Smooth muscle cell (in vitro differentiated cells): ENCODE measurements at regions not wholly inside any gene's neighbourhood (a gene's known extent, or its start where the extent isn't known, plus 50 kb on each side); places are given as distances from the start of the nearest gene placed in this dataset.

Source experiments
- DNase-seq: peaks from one replicate; lab custom pipeline; 2025; ENCODE audit not compliant: unreplicated experiment; lab: John Stamatoyannopoulos, UW
- H2AFZ ChIP-seq: fragments of 200-600 bp; sonication (generic); 2 replicates; pipeline ENCODE4 v1.6.0; 2016; ENCODE audit warnings: antibody characterized with exemption, low read depth, mild to moderate bottlenecking
- H3F3A ChIP-seq: fragments of 200-600 bp; sonication (generic); 2 replicates; pipeline ENCODE4 v1.6.0; 2017; ENCODE audit warnings: antibody characterized with exemption, low read depth
- H3K27ac ChIP-seq: fragments of 200-600 bp; sonication (generic); 2 replicates; pipeline ENCODE4 v1.5.1; 2016; ENCODE audit warnings: low read depth, mild to moderate bottlenecking
- H3K27me3 ChIP-seq: fragments of 200-600 bp; sonication (generic); 2 replicates; pipeline ENCODE4 v1.6.1; 2016; ENCODE audit warnings: low read depth, mild to moderate bottlenecking
- H3K36me3 ChIP-seq: fragments of 200-600 bp; sonication (generic); 2 replicates; pipeline ENCODE4 v1.5.1; 2016; ENCODE audit warnings: low read depth
- H3K4me1 ChIP-seq: fragments of 200-600 bp; sonication (generic); 2 replicates; pipeline ENCODE4 v1.5.1; 2016; ENCODE audit warnings: low read depth
- H3K4me2 ChIP-seq: fragments of 200-600 bp; sonication (generic); 2 replicates; pipeline ENCODE4 v1.6.0; 2016; ENCODE audit warnings: mild to moderate bottlenecking
- H3K4me3 ChIP-seq: fragments of 200-600 bp; sonication (generic); 2 replicates; pipeline ENCODE4 v1.5.1; 2016; ENCODE audit warnings: mild to moderate bottlenecking
- H3K79me2 ChIP-seq: fragments of 200-600 bp; sonication (generic); 2 replicates; pipeline ENCODE4 v1.6.0; 2016; ENCODE audit warnings: low read depth, mild to moderate bottlenecking
- H3K9ac ChIP-seq: fragments of 200-600 bp; sonication (generic); 2 replicates; pipeline ENCODE4 v1.6.0; 2016; ENCODE audit warnings: low read depth
- H3K9me3 ChIP-seq: fragments of 200-600 bp; sonication (generic); replicated peaks from 2 replicates; pipeline ENCODE4 v1.5.1; 2016; ENCODE audit warnings: low read depth
- H4K20me1 ChIP-seq: fragments of 200-600 bp; sonication (generic); 2 replicates; pipeline ENCODE4 v1.6.0; 2016; ENCODE audit warnings: low read depth
- WGBS: methylation state at CpG from one replicate; pipeline ENCODE4 v1.1.7; 2016; ENCODE audit warnings: low lambda C conversion rate; 5-methylcytosine and 5-hydroxymethylcytosine counted together
- TF ChIP-seq, protein P1 (sequence below): fragments of 200-600 bp; sonication (generic); IDR thresholded peaks from 2 replicates; pipeline ENCODE4 v1.5.1; 2017; ENCODE audit warnings: borderline replicate concordance, mild to moderate bottlenecking, antibody characterized with exemption; ENCODE audit not compliant: insufficient read depth, poor library complexity, severe bottlenecking

GRCh38 chr20:20930500-20930899 lies 175.7 kb downstream of the LINC00237 start:
- Histone ChIP-seq H3K4me1 (no peaks in the 10 kb centered on the region), H2AFZ (no peak overlapping the region), H3K36me3 (no peaks in the 10 kb centered on the region), H3K4me3 (no peak overlapping the region), H3K9ac (no peak overlapping the region), H3K27ac (no peak overlapping the region), H3K27me3 (peaks cover 4% of the 10 kb centered on the region), H3K79me2 (no peaks in the 10 kb centered on the region), H4K20me1 (no peaks in the 10 kb centered on the region), H3F3A (no peaks in the 10 kb centered on the region), H3K9me3 (no peaks in the 10 kb centered on the region), H3K4me2 (no peak overlapping the region)
- 87% methylated on average over 1 of the region's 1 CpG for WGBS
- no peak for DNase-seq
- TF ChIP-seq, protein P1, sequence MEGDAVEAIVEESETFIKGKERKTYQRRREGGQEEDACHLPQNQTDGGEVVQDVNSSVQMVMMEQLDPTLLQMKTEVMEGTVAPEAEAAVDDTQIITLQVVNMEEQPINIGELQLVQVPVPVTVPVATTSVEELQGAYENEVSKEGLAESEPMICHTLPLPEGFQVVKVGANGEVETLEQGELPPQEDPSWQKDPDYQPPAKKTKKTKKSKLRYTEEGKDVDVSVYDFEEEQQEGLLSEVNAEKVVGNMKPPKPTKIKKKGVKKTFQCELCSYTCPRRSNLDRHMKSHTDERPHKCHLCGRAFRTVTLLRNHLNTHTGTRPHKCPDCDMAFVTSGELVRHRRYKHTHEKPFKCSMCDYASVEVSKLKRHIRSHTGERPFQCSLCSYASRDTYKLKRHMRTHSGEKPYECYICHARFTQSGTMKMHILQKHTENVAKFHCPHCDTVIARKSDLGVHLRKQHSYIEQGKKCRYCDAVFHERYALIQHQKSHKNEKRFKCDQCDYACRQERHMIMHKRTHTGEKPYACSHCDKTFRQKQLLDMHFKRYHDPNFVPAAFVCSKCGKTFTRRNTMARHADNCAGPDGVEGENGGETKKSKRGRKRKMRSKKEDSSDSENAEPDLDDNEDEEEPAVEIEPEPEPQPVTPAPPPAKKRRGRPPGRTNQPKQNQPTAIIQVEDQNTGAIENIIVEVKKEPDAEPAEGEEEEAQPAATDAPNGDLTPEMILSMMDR: no peak

- H2AFZ ChIP-seq: no peak overlapping the region
- H3K4me1 ChIP-seq: no peaks in the 10 kb centered on the region
- TF ChIP-seq, protein P1: no peak
- no peak for DNase-seq
- no peak overlapping the region for H3K4me2 ChIP-seq
- H3K27me3 ChIP-seq: peaks cover 4% of the 10 kb centered on the region
- no peak overlapping the region for H3K27ac ChIP-seq
- H4K20me1 ChIP-seq: no peaks in the 10 kb centered on the region
- 83% methylated on average over 5 of the region's 5 CpGs for WGBS
- no peaks in the 10 kb centered on the region for H3K9me3 ChIP-seq
- no peaks in the 10 kb centered on the region for H3K79me2 ChIP-seq
- H3K36me3 ChIP-seq: no peaks in the 10 kb centered on the region
- no peak overlapping the region for H3K4me3 ChIP-seq
- H3F3A ChIP-seq: no peaks in the 10 kb centered on the region
- H3K9ac ChIP-seq: no peak overlapping the region
These were observed 176.8 kb downstream of the LINC00237 start for GRCh38 chr20:20929341-20929740.

DNA sequence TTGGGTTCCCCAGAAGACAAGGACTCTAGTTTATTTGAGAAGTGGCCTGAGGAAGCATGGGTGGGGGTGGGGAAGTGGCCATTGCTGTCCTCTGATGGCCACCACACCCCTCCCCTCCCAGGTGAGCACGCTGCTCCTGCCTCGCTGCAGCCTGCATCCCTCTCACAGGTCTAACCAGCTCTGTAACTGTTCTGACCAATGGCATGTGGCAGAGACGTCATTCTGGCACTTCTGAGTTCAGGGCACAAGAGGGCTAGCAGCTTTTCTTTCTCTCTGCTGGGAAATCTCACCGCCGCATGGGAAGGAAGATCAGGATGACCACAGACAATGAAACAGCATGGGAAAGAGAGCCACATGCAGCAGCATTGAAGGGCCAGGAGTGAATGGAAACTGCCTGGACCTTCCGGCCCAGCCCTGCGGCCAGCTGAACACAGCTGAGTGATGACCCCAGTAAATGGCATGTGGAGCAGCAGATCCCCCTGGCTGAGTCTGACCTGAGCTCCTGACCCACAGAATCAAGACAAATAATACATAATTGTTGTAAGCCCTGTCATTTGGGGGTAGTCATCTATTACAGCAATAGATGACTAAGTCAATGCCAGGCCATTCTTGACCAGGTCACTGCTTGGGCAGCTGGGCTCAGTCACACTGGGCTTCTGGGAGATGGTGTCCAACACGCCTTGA lies 179.8 kb downstream of the LINC00237 start:
- WGBS: 88% methylated on average over 8 of the region's 8 CpGs
- no peaks in the 10 kb centered on the region for H3K36me3 ChIP-seq
- TF ChIP-seq, protein P1: no peak

DNA sequence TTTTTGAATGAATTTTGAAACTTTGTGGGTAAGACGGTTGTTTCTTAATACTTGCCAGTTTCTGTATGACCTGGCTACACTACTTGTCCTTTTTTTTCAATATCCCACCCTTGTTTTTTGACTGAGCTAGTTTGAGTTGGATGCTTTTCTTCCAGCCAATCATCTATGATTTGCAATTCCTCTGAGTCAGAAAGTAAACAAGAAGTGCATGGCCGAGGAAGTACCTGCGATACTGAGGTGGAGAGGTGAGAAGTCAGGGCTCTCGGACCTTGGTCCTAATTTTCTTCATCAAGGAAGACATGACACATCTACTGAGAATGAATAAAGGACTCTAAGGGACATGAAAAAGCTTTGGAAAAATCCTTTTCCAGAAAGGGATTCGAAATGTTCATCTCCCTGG lies 185.7 kb downstream of the LINC00237 start:
- Histone ChIP-seq H3K27me3 (no peaks in the 10 kb centered on the region), H3K27ac (no peak overlapping the region), H2AFZ (no peak overlapping the region), H3F3A (no peaks in the 10 kb centered on the region), H3K4me3 (no peak overlapping the region), H3K79me2 (no peaks in the 10 kb centered on the region), H3K9ac (no peak overlapping the region), H4K20me1 (no peaks in the 10 kb centered on the region), H3K4me2 (no peak overlapping the region), H3K9me3 (no peaks in the 10 kb centered on the region), H3K36me3 (no peaks in the 10 kb centered on the region), H3K4me1 (no peaks in the 10 kb centered on the region)
- 77% methylated on average over 5 of the region's 5 CpGs for WGBS
- DNase-seq: no peak
- TF ChIP-seq, protein P1: no peak

More for the DNA sequence above, 179.8 kb downstream of the LINC00237 start:
- DNase-seq: no peak
- H3K9me3 ChIP-seq: no peaks in the 10 kb centered on the region
- H4K20me1 ChIP-seq: no peaks in the 10 kb centered on the region
- H2AFZ ChIP-seq: no peak overlapping the region
- H3K4me2 ChIP-seq: no peak overlapping the region
- no peak overlapping the region for H3K9ac ChIP-seq
- no peaks in the 10 kb centered on the region for H3K4me1 ChIP-seq
- no peak overlapping the region for H3K27ac ChIP-seq
- peaks cover 4% of the 10 kb centered on the region for H3K27me3 ChIP-seq
- H3K4me3 ChIP-seq: no peak overlapping the region
- no peaks in the 10 kb centered on the region for H3F3A ChIP-seq
- no peaks in the 10 kb centered on the region for H3K79me2 ChIP-seq
